ENCODE measurements at regions not wholly inside any gene's neighbourhood (a gene's known extent, or its start where the extent isn't known, plus 50 kb on each side); places are given as distances from the start of the nearest gene placed in this dataset.

DNA sequence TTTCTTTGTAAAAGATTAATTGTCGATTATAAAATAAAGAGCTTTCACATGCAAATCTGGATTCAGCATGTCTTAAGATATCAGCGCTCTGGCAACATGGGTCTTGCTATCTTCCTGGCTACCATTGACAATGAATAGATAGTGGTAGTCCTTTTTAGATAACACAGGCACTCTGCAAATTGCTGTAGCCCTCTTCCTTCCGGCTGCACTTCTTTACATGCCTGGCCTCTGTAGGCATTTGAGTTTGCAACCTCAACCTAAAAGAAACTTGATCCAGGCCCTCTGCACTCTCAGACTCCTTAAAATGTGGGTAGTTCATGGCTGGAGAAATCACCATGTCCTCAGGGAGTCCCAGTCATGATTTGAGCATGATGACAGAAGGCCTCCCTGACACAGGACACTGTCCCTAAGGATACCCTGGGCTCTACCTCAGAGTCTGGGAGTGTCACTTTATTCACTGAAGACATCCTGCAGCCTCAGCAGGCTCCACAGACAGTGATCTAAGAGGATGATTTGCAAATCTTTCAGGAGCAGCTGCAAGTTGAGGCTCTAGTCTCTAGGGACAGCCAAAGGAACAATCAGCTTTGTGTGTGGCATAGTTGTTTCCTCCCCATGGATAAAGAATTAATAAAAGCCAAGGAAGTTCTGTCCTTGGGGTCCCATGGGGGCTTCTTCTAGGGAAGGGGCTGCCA, 529.4 kb downstream of the RBFOX1 start:
- TF ChIP-seq, protein P1, sequence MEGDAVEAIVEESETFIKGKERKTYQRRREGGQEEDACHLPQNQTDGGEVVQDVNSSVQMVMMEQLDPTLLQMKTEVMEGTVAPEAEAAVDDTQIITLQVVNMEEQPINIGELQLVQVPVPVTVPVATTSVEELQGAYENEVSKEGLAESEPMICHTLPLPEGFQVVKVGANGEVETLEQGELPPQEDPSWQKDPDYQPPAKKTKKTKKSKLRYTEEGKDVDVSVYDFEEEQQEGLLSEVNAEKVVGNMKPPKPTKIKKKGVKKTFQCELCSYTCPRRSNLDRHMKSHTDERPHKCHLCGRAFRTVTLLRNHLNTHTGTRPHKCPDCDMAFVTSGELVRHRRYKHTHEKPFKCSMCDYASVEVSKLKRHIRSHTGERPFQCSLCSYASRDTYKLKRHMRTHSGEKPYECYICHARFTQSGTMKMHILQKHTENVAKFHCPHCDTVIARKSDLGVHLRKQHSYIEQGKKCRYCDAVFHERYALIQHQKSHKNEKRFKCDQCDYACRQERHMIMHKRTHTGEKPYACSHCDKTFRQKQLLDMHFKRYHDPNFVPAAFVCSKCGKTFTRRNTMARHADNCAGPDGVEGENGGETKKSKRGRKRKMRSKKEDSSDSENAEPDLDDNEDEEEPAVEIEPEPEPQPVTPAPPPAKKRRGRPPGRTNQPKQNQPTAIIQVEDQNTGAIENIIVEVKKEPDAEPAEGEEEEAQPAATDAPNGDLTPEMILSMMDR (IDR thresholded peaks at IDR 0.05; ENCODE audit: extremely low read depth, insufficient read depth, missing control alignments) = no peak
- in situ Hi-C loops (cut with MboI; ENCODE audit: low pct_unique_long_range_greater_than_20kb, low sequenced_read_pairs, unreplicated experiment) = no loop called here
- no peak for DNase-seq (ENCODE audit: low spot score)

DNA sequence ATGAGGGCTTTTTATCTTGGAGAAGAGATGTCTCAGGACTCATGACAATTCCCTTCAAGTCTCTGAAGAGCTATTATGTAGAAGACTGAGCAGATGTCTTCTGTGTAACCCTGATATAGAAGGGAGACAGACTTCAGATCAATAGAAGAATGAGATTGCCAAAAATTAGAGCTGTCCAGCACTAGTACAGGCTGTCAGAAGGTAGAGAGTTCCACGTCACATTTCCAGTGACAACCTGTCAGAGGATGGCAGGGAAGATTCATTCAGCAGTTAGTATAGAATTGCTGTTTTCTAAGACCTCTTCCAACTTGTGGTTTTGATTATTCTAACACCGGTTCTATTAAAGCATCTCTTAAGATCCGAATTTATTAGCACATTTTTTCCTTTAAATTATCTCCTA, 520.6 kb downstream of the RBFOX1 start:
- no peak for DNase-seq (ENCODE audit: low spot score)
- in situ Hi-C loops (cut with MboI; ENCODE audit: low pct_unique_long_range_greater_than_20kb, low sequenced_read_pairs, unreplicated experiment) = no loop called here
- TF ChIP-seq, protein P1 (IDR thresholded peaks at IDR 0.05; ENCODE audit: extremely low read depth, insufficient read depth, missing control alignments) = no peak

GRCh38 chr16:7849841-7850240, 517.2 kb downstream of the RBFOX1 start:
- in situ Hi-C loops (cut with MboI; ENCODE audit: low pct_unique_long_range_greater_than_20kb, low sequenced_read_pairs, unreplicated experiment) = no loop called here
- DNase-seq (ENCODE audit: low spot score) = no peak
- TF ChIP-seq, protein P1 (IDR thresholded peaks at IDR 0.05; ENCODE audit: extremely low read depth, insufficient read depth, missing control alignments) = no peak

- in situ Hi-C loops (cut with MboI; ENCODE audit: low pct_unique_long_range_greater_than_20kb, low sequenced_read_pairs, unreplicated experiment) = no loop called here
- TF ChIP-seq, protein P1 (IDR thresholded peaks at IDR 0.05; ENCODE audit: extremely low read depth, insufficient read depth, missing control alignments) = no peak
Measured at GRCh38 chr16:7843261-7843660, 510.6 kb downstream of the RBFOX1 start.

GRCh38 chr16:7839568-7839967, 506.9 kb downstream of the RBFOX1 start:
- DNase-seq (ENCODE audit: low spot score) = no peak

More at GRCh38 chr16:7843261-7843660, 510.6 kb downstream of the RBFOX1 start:
- DNase-seq (ENCODE audit: low spot score) = no peak

GRCh38 chr16:7834771-7835431, 502.3 kb downstream of the RBFOX1 start:
- in situ Hi-C loops (cut with MboI; ENCODE audit: low pct_unique_long_range_greater_than_20kb, low sequenced_read_pairs, unreplicated experiment) = no loop called here
- DNase-seq (ENCODE audit: low spot score) = no peak
- TF ChIP-seq, protein P1 (IDR thresholded peaks at IDR 0.05; ENCODE audit: extremely low read depth, insufficient read depth, missing control alignments) = no peak

More at GRCh38 chr16:7839568-7839967, 506.9 kb downstream of the RBFOX1 start:
- TF ChIP-seq, protein P1 (IDR thresholded peaks at IDR 0.05; ENCODE audit: extremely low read depth, insufficient read depth, missing control alignments) = no peak
- in situ Hi-C loops (cut with MboI; ENCODE audit: low pct_unique_long_range_greater_than_20kb, low sequenced_read_pairs, unreplicated experiment) = no loop called here

Measured in GM13977 (cell line).